ENCODE measurements at regions not wholly inside any gene's neighbourhood (a gene's known extent, or its start where the extent isn't known, plus 50 kb on each side); places are given as distances from the start of the nearest gene placed in this dataset.

DNA sequence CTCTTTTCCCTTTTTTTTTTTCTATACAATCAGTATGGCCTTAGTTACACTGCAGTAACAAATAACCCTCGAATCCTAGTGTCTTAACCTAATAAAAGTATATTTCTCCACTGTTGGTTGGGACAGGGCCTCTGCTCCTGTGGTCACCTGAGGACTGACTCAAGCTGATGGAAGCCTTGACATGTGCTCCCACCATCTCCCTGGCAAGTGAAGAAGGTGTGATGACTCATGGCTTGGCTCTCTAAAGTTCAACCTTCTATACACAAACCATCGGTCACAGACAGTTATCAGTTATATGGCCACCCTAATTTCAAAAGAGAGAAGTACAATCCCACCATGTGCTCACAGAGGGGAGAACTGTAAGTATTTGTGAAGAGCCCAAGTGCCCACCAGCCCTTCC is 65.8 kb upstream of the CACNA2D3 start:
- TF ChIP-seq GATA3 (IDR thresholded peaks at IDR 0.05; ENCODE audit: low read depth, low read length) (no peak), GATA2 (IDR thresholded peaks at IDR 0.05; ENCODE audit: low read depth, low read length) (no peak)

Measured in SH-SY5Y (cell line).